Ishikawa (cell line): ENCODE measurements at regions not wholly inside any gene's neighbourhood (a gene's known extent, or its start where the extent isn't known, plus 50 kb on each side); places are given as distances from the start of the nearest gene placed in this dataset.

ENCODE experiments used
- CEBPB ChIP-seq: IDR thresholded peaks from 2 replicates; pipeline ENCODE4 v1.6.1; 2012
- CREB1 ChIP-seq: IDR thresholded peaks from 2 replicates; pipeline ENCODE4 v1.6.1; 2012; ENCODE audit warnings: low read depth
- EP300 ChIP-seq: IDR thresholded peaks from 2 replicates; pipeline ENCODE4 v1.6.1; 2012; ENCODE audit warnings: borderline replicate concordance
- FOXM1 ChIP-seq: IDR thresholded peaks from 2 replicates; pipeline ENCODE4 v1.6.1; 2012; ENCODE audit warnings: low read depth, borderline replicate concordance
- MAX ChIP-seq: IDR thresholded peaks from 2 replicates; pipeline ENCODE4 v1.6.1; 2012
- NFIC ChIP-seq: IDR thresholded peaks from 2 replicates; pipeline ENCODE4 v1.6.1; 2012
- RAD21 ChIP-seq: IDR thresholded peaks from 2 replicates; pipeline ENCODE4 v1.6.1; 2012; ENCODE audit warnings: low read depth
- REST ChIP-seq: IDR thresholded peaks from 2 replicates; pipeline ENCODE4 v1.6.1; 2012; ENCODE audit warnings: low read depth, mild to moderate bottlenecking
- TAF1 ChIP-seq: IDR thresholded peaks from 2 replicates; pipeline ENCODE4 v1.6.1; 2012; ENCODE audit warnings: low read depth, mild to moderate bottlenecking
- TCF12 ChIP-seq: IDR thresholded peaks from 2 replicates; pipeline ENCODE4 v1.6.1; 2012; ENCODE audit warnings: low read depth
- TEAD4 ChIP-seq: IDR thresholded peaks from 2 replicates; pipeline ENCODE4 v1.6.1; 2012
- USF1 ChIP-seq: IDR thresholded peaks from 2 replicates; pipeline ENCODE4 v1.6.1; 2012
- YY1 ChIP-seq: IDR thresholded peaks from 2 replicates; pipeline ENCODE4 v1.6.1; 2012; ENCODE audit warnings: low read depth
- ZBTB7A ChIP-seq: IDR thresholded peaks from 2 replicates; pipeline ENCODE4 v1.6.1; 2012; ENCODE audit warnings: low read depth

GRCh38 chr13:109331898-109332297 lies 454.5 kb downstream of the IRS2 start:
- no peak for TF ChIP-seq TEAD4
- TF ChIP-seq CEBPB = no peak
- TF ChIP-seq TAF1 = no peak
- no peak for TF ChIP-seq NFIC
- no peak for TF ChIP-seq YY1
- TF ChIP-seq EP300 = no peak
- TF ChIP-seq REST = no peak
- TF ChIP-seq RAD21 = no peak
- TF ChIP-seq MAX = no peak
- no peak for TF ChIP-seq ZBTB7A
- no peak for TF ChIP-seq CREB1
- TF ChIP-seq TCF12 = no peak
- no peak for TF ChIP-seq FOXM1
- no peak for TF ChIP-seq USF1
